ENCODE measurements at regions not wholly inside any gene's neighbourhood (a gene's known extent, or its start where the extent isn't known, plus 50 kb on each side); places are given as distances from the start of the nearest gene placed in this dataset.

DNA sequence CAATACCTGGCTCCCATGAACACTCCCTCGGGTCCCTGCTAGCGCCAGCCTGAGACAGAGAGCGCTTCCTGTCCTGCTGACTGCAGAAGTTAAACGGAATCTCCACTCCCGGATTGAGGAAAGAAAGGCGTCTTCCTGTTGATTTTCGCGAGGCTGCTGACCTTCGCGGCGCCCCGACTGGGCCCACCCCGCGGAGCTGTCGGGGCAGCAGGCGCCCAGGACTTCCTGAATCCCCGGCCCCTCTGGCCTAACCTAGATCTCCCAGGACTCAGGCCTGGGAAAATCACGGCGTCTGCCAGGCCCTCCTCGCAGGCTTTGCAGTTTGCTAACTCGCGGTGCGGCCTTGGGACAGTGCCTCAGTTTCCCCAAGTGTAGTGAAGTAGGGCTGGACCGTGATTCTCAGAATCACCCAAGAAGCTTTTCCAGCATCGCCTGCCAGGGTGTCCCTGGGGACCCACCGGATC is 108.8 kb downstream of the KCTD15 start:
- no peak for DNase-seq
- Histone ChIP-seq H3K27me3 (peaks cover 0 to 48% of the 10 kb centered on the region in 2 donors), H3K4me3 (peak overlapping the region; percentile 45 to 55), H3K4me1 (peaks cover 0 to 16% (median 11%) of the 10 kb centered on the region in 4 donors), H3K9me3 (no peaks in the 10 kb centered on the region), H3K27ac (peak overlapping the region; percentile 27 to 45), H3K36me3 (no peaks in the 10 kb centered on the region)
- TF ChIP-seq, protein P1, sequence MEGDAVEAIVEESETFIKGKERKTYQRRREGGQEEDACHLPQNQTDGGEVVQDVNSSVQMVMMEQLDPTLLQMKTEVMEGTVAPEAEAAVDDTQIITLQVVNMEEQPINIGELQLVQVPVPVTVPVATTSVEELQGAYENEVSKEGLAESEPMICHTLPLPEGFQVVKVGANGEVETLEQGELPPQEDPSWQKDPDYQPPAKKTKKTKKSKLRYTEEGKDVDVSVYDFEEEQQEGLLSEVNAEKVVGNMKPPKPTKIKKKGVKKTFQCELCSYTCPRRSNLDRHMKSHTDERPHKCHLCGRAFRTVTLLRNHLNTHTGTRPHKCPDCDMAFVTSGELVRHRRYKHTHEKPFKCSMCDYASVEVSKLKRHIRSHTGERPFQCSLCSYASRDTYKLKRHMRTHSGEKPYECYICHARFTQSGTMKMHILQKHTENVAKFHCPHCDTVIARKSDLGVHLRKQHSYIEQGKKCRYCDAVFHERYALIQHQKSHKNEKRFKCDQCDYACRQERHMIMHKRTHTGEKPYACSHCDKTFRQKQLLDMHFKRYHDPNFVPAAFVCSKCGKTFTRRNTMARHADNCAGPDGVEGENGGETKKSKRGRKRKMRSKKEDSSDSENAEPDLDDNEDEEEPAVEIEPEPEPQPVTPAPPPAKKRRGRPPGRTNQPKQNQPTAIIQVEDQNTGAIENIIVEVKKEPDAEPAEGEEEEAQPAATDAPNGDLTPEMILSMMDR (IDR thresholded peaks at IDR 0.05): no peak
- intact Hi-C loops (cut with DNase I; ENCODE audit: low total_unique reads): no loop called here

DNA sequence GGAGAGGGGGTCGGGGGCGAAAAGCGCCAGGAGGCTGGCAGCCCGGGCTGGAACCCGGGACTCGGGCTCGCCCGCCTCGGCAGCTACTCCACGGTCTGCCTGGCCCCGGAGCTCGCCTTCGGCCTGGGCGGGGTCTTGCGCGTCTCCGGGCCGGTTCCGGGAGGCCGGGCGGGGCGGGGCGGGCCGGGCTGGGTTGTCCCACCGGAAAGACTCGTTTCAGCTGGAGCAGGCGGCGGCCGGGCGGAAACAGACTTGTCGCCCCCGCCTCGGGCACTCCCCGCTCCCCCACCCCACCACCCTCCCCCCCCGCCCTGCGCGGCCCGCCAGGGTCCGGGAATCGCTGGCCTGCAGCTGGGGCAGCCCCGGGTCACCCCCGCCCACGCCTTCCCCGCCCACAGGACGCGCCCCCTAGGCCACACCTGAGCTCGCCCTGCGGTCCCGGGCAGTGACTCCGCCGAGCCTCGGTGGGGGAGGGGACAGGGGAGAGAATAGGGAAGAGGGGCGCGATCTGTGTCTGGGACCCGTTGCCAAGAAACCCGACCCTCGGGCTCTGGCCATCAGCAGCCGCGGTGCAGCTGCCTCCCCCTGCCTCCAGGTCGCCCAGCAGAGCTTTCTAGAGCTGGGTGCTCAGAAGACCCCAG is 109.4 kb downstream of the KCTD15 start:
- Histone ChIP-seq H3K4me1 (peaks cover 0 to 16% (median 11%) of the 10 kb centered on the region in 4 donors), H3K27ac (peak overlapping the region; percentile 27 to 45)
- intact Hi-C loops (cut with DNase I; ENCODE audit: low total_unique reads): no loop called here

DNA sequence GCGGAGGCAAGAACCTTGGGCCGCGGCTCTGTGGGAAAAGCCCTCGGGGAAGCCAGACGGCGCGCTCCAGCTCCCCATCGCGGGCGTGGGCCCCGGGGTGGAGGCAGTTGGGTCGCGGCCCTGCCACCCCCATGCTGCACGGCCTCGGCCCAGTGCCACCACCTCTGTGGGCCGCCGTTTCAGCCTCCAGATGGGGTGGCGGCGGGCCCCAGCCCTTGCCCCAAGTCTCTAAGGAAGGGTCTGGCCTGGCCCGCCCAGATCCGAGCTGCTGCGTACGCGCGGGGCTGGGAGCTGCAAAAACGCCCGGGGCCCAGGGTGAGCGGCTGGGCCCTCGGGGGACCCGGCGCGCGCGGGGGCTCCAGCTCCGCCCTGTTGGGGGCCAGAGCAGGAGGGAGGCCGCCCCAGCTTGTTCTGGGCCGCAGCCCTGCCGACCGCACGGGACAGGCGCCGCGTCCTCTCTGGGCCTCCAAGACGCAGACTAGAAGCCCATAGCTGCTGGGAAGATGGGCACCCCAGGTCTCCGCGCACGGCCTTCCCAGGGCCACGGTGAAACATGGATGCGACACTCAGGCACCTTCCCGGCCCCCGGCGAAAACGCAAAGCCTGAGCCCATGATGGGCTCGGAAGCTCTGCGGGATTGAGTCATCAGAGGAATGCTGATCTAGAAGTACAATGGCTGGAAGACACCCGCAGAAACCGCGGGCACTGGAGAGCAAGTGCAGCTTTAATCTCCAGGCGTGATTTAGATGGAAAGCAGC is 110.1 kb downstream of the KCTD15 start:
- TF ChIP-seq, protein P1 (IDR thresholded peaks at IDR 0.05): no peak
- peak overlapping the region; percentile 11 to 45 for H3K27ac ChIP-seq
- no peaks in the 10 kb centered on the region for H3K9me3 ChIP-seq
- no peaks in the 10 kb centered on the region for H3K36me3 ChIP-seq
- intact Hi-C loops (cut with DNase I; ENCODE audit: low total_unique reads): no loop called here
- peaks cover 0 to 42% of the 10 kb centered on the region in 2 donors for H3K27me3 ChIP-seq
- no peak for DNase-seq
- H3K4me1 ChIP-seq: peaks cover 0 to 16% (median 11%) of the 10 kb centered on the region in 4 donors
- peak overlapping the region; percentile 45 to 55 for H3K4me3 ChIP-seq

More for the DNA sequence above, 109.4 kb downstream of the KCTD15 start:
- Histone ChIP-seq H3K9me3 (no peaks in the 10 kb centered on the region), H3K4me3 (peak overlapping the region; percentile 45 to 55), H3K27me3 (peaks cover 0 to 47% of the 10 kb centered on the region in 2 donors), H3K36me3 (no peaks in the 10 kb centered on the region)
- TF ChIP-seq, protein P1 (IDR thresholded peaks at IDR 0.05): no peak
- peak; percentile 34 to 69 for DNase-seq

DNA sequence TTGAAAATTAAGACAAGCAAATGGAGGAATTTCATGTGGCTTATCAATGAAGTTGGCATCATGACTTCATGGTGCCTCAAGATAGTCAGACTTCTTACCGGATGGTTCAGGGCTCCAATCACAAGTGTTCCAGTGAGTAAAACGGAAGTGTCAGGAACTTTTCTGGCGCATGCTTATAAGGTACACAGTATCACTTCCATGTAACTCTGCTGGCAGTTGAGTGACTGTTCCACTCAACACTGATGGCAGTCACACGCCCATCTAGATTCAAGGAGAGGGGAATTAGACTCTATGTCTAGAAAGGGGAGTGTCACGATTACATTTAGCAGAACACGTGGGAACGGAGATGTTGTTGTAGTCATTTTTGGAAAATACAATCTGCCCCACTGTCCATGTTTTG is 114.3 kb downstream of the KCTD15 start:
- Histone ChIP-seq H3K4me1 (peaks cover 0 to 8% (median 5%) of the 10 kb centered on the region in 4 donors), H3K36me3 (no peaks in the 10 kb centered on the region), H3K27me3 (peaks cover 0 to 28% of the 10 kb centered on the region in 2 donors), H3K4me3 (no peak overlapping the region), H3K27ac (no peak overlapping the region), H3K9me3 (no peaks in the 10 kb centered on the region)
- DNase-seq: no peak
- intact Hi-C loops (cut with DNase I; ENCODE audit: low total_unique reads): no loop called here
- TF ChIP-seq, protein P1 (IDR thresholded peaks at IDR 0.05): no peak

DNA sequence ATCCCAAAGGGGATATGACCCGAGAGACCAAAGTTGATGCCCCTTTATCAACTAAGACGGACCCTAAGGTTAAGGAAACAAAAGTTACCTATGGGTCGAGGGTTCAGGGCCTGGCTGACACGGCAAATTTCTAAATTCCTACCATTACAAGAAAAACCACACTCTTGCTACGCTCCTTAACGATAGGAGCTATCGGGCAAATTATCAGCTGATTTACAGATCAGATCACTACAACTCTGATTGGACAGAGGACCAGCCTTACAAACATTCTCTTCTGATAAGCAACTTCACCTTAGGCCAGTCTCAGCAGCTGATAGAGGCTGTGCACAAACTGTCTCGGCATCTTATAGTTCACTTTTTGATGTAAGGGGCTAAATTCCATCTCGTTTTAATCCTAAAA is 117.9 kb downstream of the KCTD15 start:
- no peak for DNase-seq
- no peaks in the 10 kb centered on the region for H3K4me1 ChIP-seq
- no peaks in the 10 kb centered on the region for H3K9me3 ChIP-seq
- H3K27me3 ChIP-seq: peaks cover 0 to 9% of the 10 kb centered on the region in 2 donors
- TF ChIP-seq, protein P1 (IDR thresholded peaks at IDR 0.05): no peak
- H3K27ac ChIP-seq: no peak overlapping the region
- intact Hi-C loops (cut with DNase I; ENCODE audit: low total_unique reads): no loop called here
- H3K4me3 ChIP-seq: no peak overlapping the region
- no peaks in the 10 kb centered on the region for H3K36me3 ChIP-seq

Measured in tibial artery (tissue), 4 donors.